ENCODE measurements at regions not wholly inside any gene's neighbourhood (a gene's known extent, or its start where the extent isn't known, plus 50 kb on each side); places are given as distances from the start of the nearest gene placed in this dataset.
A peak's percentile ranks its signal among the peaks of the same experiment; 100 is the strongest.

- H3K4me3 ChIP-seq (ENCODE audit: low read depth, low read length), result no peak overlapping the region
- peak; percentile 2 for DNase-seq (ENCODE audit: low read depth)
- TF ChIP-seq, protein P1, sequence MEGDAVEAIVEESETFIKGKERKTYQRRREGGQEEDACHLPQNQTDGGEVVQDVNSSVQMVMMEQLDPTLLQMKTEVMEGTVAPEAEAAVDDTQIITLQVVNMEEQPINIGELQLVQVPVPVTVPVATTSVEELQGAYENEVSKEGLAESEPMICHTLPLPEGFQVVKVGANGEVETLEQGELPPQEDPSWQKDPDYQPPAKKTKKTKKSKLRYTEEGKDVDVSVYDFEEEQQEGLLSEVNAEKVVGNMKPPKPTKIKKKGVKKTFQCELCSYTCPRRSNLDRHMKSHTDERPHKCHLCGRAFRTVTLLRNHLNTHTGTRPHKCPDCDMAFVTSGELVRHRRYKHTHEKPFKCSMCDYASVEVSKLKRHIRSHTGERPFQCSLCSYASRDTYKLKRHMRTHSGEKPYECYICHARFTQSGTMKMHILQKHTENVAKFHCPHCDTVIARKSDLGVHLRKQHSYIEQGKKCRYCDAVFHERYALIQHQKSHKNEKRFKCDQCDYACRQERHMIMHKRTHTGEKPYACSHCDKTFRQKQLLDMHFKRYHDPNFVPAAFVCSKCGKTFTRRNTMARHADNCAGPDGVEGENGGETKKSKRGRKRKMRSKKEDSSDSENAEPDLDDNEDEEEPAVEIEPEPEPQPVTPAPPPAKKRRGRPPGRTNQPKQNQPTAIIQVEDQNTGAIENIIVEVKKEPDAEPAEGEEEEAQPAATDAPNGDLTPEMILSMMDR (IDR thresholded peaks at IDR 0.05; ENCODE audit: control insufficient read depth, extremely low read depth, insufficient read depth), result peak; percentile 61
Measured at GRCh38 chr2:49490710-49491109, 336.4 kb upstream of the FSHR start.

GRCh38 chr2:49487139-49487538 lies 332.8 kb upstream of the FSHR start:
- no peak overlapping the region for H3K4me3 ChIP-seq (ENCODE audit: low read depth, low read length)
- TF ChIP-seq, protein P1 (IDR thresholded peaks at IDR 0.05; ENCODE audit: control insufficient read depth, extremely low read depth, insufficient read depth), result no peak
- DNase-seq (ENCODE audit: low read depth), result no peak

- no peak overlapping the region for H3K4me3 ChIP-seq (ENCODE audit: low read depth, low read length)
- DNase-seq (ENCODE audit: low read depth), result no peak
- TF ChIP-seq, protein P1 (IDR thresholded peaks at IDR 0.05; ENCODE audit: control insufficient read depth, extremely low read depth, insufficient read depth), result no peak
Measured at GRCh38 chr2:49480520-49480919, 326.2 kb upstream of the FSHR start.

GRCh38 chr2:49465157-49465831 lies 311.0 kb upstream of the FSHR start:
- no peak for DNase-seq (ENCODE audit: low read depth)
- TF ChIP-seq, protein P1 (IDR thresholded peaks at IDR 0.05; ENCODE audit: control insufficient read depth, extremely low read depth, insufficient read depth), result no peak

DNA sequence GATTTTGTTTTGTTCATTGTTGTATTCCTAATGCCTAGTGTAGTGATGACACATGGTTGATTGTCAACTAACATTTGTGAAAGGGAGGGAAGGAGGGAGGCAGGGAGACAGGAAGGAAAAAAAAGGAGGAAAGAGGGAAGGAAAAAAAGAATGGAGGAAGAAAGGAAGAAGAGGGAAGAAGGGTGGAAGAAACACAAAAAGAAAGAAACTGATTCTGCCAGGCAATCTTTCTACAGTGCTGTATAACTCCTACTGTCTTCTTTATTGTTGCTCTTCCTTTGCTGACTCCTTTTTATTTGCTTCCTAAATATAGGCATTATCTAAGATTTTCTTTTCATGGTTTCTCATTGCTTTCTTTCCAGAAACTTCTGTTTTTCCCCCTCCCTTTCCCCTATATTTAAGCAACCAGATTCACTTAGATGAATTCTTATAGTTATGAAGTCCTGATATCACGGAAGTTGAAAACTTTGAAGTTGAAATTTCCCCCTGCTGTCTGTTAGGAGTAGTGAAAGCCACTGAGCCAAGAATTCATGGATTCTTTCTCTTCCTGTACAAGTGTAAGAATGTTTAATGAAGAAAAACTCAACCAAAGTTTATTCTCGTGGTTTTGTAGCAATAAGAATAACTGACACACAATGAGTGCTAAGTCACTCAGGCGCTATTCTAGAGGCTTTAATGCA lies 305.1 kb upstream of the FSHR start:
- H3K4me3 ChIP-seq (ENCODE audit: low read depth, low read length), result no peak overlapping the region
- TF ChIP-seq, protein P1 (IDR thresholded peaks at IDR 0.05; ENCODE audit: control insufficient read depth, extremely low read depth, insufficient read depth), result no peak
- no peak for DNase-seq (ENCODE audit: low read depth)

More at GRCh38 chr2:49465157-49465831, 311.0 kb upstream of the FSHR start:
- no peak overlapping the region for H3K4me3 ChIP-seq (ENCODE audit: low read depth, low read length)

DNA sequence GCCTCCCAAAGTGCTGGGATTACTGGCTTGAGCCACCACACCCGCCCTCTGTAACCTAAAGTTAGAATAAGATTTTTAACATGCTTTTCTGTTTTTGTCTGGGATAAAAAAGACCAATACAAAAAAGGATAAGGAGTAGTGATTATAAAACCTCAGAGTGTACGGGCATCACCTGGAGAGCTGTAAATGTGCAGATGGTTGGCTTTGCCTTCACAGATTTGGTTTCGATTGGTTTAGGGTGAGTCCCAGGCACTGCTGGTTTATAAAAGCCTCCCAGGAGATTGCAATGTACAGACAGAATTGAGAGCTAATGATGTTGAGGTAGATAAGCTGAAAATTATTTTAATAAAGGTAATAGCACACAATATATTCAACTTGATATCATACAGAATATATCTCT lies 289.7 kb upstream of the FSHR start:
- no peak for DNase-seq (ENCODE audit: low read depth)
- H3K4me3 ChIP-seq (ENCODE audit: low read depth, low read length), result no peak overlapping the region
- TF ChIP-seq, protein P1 (IDR thresholded peaks at IDR 0.05; ENCODE audit: control insufficient read depth, extremely low read depth, insufficient read depth), result no peak

Data from LNCaP clone FGC (cell line).